ENCODE measurements at regions not wholly inside any gene's neighbourhood (a gene's known extent, or its start where the extent isn't known, plus 50 kb on each side); places are given as distances from the start of the nearest gene placed in this dataset.
"Not testable (repeated sequence)": the region's sequence is repeated elsewhere in the genome, so short reads cannot be mapped to it uniquely, and the experiment has no call there.

DNA sequence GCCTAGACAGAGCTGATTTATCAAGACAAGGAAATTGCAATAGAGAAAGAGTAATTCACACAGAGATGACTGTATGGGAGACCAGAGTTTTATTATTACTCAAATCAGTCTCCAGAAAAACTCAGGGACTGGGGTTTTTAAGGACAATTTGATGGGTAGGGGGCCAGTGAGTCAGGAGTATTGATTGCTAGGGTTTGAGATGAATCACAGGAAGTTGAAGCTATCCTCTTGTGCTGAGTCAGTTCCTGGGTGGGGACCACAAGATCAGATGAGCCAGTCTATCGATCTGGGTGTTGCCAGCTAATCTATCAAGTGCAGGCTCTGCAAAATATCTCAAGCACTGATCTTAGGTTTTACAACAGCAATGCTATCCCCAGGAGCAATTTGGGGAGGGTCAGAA, 87.4 kb upstream of the TGIF2LY start:
- DNase-seq (ENCODE audit: low spot score); FAIRE-seq: not testable (repeated sequence)

DNA sequence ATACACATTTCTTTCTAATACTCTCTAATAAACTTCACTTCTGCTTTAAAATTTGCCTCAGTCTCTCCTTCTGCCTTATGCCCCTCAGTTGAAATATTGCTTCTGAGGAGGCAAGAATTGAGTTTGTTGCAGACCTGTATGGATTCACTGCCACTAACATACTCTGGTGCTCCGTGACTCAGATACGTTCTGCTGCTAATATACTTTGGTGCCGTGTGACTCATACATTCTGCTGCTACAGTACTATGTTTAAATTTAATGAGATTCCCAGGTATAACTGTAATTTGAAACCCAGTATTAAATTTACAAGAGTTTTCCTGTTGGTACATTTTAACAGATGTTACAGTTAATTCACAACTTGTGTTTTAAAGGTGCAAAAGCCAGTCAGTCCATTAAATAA, 84.3 kb upstream of the TGIF2LY start:
- not testable (repeated sequence) for DNase-seq (ENCODE audit: low spot score); FAIRE-seq

DNA sequence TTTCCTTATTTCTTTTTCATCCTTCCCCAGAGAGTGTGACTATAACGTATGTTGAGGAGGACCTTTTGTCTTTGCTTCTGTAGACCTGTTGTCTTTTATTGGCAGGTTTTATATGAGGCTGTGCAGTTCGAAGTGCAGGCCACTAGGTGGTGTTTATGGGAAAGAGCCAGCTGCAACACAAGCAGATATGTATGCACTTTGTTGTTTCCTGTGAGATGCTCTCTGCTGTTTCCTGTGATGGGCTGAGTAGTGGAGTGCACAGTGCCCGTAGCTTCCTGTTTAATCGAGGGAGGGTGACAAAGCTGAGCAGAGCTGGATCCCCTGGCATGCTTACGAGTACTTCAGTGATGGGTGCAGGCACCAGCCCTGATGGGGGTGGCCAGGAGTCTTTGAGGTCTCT, 51.8 kb upstream of the TGIF2LY start:
- DNase-seq (ENCODE audit: low spot score) (peak; percentile 8), FAIRE-seq (peak; percentile 17)

Measured in RCC 7860 (cell line).